ENCODE measurements at regions not wholly inside any gene's neighbourhood (a gene's known extent, or its start where the extent isn't known, plus 50 kb on each side); places are given as distances from the start of the nearest gene placed in this dataset.
"Not testable (repeated sequence)": the region's sequence is repeated elsewhere in the genome, so short reads cannot be mapped to it uniquely, and the experiment has no call there.

DNA sequence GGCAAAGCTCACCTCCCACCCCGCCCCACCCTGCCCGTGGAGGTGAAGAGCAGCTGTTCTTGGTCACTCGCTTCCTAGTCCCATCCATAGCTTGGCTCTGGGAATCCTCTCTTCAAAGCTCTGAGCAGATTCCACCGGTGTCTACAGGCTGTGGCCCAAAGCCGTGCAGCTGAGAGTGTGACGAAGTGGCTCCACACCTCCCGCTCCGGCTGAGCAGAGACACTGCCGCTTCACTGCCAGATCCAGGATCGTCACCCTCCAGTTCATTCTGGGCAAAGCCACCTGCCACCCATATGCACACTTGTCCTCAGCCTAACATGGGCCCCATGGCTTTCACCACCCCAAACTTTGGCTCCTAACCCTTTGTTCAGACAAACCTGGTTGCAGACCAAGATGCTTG is 532.9 kb upstream of the B3GAT1 start:
- no peak for TF ChIP-seq JUND (IDR thresholded peaks at IDR 0.05; ENCODE audit: low read depth)
- in situ Hi-C loops (cut with HindIII; ENCODE audit: low pct_unique_long_range_greater_than_20kb, low sequenced_read_pairs): no loop called here
- DNase-seq (ENCODE audit: low read depth in 1 of 2, low spot score in 1 of 2): no peak

DNA sequence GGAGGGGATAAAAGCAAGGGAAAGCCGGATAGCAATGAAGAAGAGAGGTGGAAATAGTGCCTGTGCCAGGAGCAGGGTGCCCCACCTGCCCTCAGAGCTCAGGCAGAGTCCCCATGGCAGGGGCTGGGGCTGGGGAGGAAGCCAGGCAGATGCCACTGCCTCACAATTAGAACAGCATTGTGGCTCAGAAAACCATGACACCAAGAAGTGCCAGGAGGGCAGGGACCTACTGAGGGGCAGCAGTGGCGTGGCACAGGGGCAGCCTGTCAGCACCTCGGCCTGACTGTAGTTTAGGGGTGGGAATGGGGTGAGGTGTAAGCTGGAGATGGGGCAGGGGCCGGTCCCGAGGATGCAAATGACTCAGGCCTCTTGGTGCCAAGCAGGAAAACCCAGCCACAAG is 532.1 kb upstream of the B3GAT1 start:
- TF ChIP-seq JUND (IDR thresholded peaks at IDR 0.05; ENCODE audit: low read depth): no peak
- in situ Hi-C loops (cut with HindIII; ENCODE audit: low pct_unique_long_range_greater_than_20kb, low sequenced_read_pairs): no loop called here
- DNase-seq (ENCODE audit: low read depth in 1 of 2, low spot score in 1 of 2): no peak

DNA sequence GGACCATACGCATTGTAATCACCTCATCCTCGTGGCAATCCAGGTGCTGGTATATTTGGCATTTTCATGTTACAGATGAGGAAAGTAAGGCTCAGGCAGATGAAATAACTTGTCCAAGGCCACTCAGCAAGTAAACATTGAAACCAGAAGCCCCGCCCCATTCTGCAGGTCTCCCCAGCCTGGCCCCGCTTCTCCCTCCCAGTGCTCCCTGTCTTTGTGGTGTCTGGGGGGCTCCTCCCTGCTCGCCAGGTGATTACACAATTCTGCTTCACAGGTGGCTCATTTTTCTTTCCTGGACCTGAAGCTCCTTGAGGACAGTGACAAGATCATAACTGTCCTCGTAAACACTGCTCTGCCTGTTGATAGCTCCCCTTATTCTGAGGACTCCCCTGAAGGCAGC is 531.5 kb upstream of the B3GAT1 start:
- in situ Hi-C loops (cut with HindIII; ENCODE audit: low pct_unique_long_range_greater_than_20kb, low sequenced_read_pairs): no loop called here
- DNase-seq (ENCODE audit: low read depth in 1 of 2, low spot score in 1 of 2): no peak
- no peak for TF ChIP-seq JUND (IDR thresholded peaks at IDR 0.05; ENCODE audit: low read depth)

DNA sequence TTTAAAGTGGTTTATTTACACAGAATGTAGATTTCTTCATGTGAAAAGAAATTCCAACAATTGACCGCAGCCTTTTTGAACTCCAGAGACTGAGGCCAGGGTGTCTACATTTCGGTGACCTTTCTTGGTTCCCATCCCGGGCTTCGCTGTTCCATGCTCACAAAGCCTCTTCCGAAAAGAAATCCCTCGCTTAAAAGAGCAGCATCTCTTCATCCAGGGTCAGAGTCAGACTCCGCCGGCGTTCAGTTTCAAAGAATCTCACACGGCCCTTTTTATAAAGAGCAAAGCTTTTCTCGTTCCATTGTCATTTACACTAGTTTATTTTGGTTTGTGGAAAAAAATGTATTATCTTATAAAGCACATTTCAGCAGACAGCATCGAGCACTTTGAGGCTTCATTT is 530.6 kb upstream of the B3GAT1 start:
- in situ Hi-C loops (cut with HindIII; ENCODE audit: low pct_unique_long_range_greater_than_20kb, low sequenced_read_pairs): no loop called here
- DNase-seq (ENCODE audit: low read depth in 1 of 2, low spot score in 1 of 2): no peak
- no peak for TF ChIP-seq JUND (IDR thresholded peaks at IDR 0.05; ENCODE audit: low read depth)

DNA sequence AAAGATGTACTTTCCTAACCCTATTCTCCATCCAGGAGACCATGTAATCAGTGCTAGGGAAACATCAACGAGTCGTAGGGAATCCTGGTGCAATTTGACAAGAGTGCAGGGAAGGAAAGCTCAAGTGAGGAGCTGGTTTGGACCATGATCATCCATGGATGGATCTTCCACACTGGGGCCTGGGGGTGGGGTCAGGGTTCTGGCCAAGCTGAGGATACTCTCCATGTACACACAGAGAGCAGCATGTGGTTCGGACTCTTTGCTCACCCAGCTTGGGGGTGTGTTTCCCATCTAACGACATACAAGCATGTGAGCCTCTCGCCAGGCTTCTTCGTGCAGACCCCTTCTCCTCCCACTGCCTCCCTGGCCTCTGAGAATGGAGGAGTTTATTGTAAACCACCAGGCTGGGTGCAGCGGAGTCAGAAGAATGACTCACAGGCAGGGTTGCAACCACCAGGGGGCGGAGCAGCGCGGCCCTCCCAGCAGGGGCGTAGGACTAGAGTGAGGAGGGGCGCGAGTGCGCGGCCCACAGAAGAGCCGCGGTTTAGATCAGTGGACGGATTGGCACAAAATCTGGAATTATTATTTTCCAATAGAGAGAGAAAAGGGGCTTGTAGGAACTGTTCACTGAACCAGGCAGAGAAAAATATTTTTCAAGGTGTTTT is 530.0 kb upstream of the B3GAT1 start:
- peak in 1 of 2 experiments; percentile 45 for DNase-seq (ENCODE audit: low read depth in 1 of 2, low spot score in 1 of 2)
- in situ Hi-C loops (cut with HindIII; ENCODE audit: low pct_unique_long_range_greater_than_20kb, low sequenced_read_pairs): not testable (repeated sequence)

DNA sequence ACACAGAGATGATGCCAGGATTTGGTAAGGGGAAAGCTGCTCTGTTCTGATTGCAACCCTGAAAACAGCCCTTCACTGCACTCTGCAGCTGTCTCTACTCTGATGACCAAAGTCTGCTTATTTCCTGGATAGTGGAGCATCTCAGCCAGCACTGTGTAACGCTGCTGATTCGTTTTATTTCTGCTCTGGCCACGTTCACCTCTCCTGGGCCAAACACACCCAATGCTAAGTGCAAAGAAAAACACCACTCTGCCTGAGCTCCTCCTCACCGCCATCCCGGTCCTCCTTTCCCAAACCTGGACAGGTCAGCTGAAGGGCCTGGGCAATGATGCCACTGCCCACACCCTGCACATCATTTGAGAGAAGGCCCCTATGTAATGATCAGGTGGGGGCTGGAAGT is 529.3 kb upstream of the B3GAT1 start:
- TF ChIP-seq JUND (IDR thresholded peaks at IDR 0.05; ENCODE audit: low read depth): no peak

DNA sequence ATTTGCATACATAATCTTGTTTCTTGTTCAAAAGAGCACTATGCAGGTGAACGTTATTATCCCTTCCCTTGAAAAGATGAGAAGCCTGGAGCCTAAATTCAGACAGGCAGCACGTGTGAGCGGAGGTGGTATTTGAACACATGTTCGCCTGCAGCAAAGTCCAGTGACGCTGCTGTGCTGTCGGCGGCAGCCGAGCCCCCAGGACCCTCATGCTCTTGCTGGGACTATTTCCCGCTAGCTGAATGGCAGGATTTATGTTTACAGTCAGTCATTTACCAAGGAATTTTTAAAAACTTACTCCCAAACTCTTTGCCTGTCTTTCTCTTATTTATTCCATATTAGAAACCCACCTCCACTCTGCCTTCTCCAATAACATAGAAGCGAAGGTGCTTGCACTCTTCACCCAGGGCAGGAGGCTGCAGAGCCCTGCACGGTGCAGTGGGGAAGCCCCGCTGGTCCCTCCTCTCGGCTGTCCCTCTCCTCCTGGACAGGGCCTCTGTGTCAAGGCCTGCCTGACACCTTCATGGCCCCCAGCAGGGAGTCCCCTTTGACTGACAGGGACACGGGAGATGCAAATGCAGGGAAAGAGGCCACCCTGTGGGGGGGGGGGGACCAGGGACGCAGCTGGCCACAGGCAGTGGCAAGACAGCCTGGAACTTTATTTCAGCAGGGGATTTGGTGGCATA is 528.5 kb upstream of the B3GAT1 start:
- no peak for TF ChIP-seq JUND (IDR thresholded peaks at IDR 0.05; ENCODE audit: low read depth)
- DNase-seq (ENCODE audit: low read depth in 1 of 2, low spot score in 1 of 2): no peak
- in situ Hi-C loops (cut with HindIII; ENCODE audit: low pct_unique_long_range_greater_than_20kb, low sequenced_read_pairs): no loop called here

More for the DNA sequence above, 529.3 kb upstream of the B3GAT1 start:
- no peak for DNase-seq (ENCODE audit: low read depth in 1 of 2, low spot score in 1 of 2)
- in situ Hi-C loops (cut with HindIII; ENCODE audit: low pct_unique_long_range_greater_than_20kb, low sequenced_read_pairs): no loop called here

DNA sequence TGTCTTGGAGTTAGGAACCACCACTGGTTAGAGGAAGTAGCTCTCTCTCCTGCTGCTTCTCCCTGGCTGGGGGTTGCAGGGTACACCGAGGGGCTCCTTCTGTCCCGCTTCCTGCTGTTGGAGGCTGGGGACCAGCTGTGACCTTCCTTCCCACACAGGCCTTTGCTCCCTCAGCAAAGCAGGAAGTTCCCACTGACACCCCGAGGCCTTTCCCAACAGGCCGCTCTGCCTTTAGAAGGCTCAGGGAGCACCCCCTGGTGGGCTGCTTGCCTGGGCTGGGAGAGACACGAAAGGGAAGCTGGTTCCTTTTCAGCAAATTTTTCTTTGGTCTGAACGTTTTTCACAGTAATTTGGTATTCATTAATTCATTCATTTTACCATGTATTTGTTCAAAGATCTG is 527.9 kb upstream of the B3GAT1 start:
- in situ Hi-C loops (cut with HindIII; ENCODE audit: low pct_unique_long_range_greater_than_20kb, low sequenced_read_pairs): no loop called here
- peak in 1 of 2 experiments; percentile 81 for DNase-seq (ENCODE audit: low read depth in 1 of 2, low spot score in 1 of 2)
- no peak for TF ChIP-seq JUND (IDR thresholded peaks at IDR 0.05; ENCODE audit: low read depth)

DNA sequence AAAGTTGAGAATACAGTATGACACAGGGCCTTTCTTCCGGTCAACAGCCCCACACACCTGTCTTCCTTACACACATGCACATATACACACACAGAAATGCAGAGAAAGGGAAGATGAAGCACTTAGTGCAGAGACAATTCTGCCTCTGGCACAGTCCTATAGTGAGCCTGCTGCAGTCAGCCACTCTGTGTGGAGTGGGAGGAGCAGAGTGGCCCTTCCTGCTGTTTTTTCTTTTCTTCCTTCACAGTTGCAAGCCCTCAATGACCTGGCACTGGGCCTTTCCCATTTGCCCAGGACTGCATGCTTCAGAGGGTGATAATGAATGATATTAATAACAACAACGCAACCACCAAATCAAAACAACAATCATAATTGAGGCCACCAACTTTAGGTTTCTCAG is 527.0 kb upstream of the B3GAT1 start:
- no peak for DNase-seq (ENCODE audit: low read depth in 1 of 2, low spot score in 1 of 2)
- in situ Hi-C loops (cut with HindIII; ENCODE audit: low pct_unique_long_range_greater_than_20kb, low sequenced_read_pairs): no loop called here
- no peak for TF ChIP-seq JUND (IDR thresholded peaks at IDR 0.05; ENCODE audit: low read depth)

DNA sequence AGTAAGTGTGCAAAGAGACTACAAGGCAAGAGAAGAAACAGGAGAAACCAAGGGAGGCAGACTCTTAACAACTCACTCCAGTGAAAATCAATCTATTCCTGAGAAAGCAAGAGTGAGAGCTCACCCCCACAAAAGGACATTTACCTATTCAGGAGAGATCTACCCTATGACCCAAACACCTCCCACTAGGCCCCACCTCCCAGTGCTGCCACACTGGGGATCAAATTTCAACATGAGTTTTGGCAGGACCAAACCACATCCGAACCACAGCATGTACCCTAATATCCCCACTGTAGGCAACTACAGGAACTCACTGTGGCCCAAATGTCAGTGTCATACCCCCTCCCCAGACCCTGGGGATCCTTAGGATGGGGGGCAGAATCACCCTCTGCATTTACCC is 526.2 kb upstream of the B3GAT1 start:
- DNase-seq (ENCODE audit: low read depth in 1 of 2, low spot score in 1 of 2): peak in 1 of 2 experiments; percentile 46
- no peak for TF ChIP-seq JUND (IDR thresholded peaks at IDR 0.05; ENCODE audit: low read depth)
- in situ Hi-C loops (cut with HindIII; ENCODE audit: low pct_unique_long_range_greater_than_20kb, low sequenced_read_pairs): no loop called here

DNA sequence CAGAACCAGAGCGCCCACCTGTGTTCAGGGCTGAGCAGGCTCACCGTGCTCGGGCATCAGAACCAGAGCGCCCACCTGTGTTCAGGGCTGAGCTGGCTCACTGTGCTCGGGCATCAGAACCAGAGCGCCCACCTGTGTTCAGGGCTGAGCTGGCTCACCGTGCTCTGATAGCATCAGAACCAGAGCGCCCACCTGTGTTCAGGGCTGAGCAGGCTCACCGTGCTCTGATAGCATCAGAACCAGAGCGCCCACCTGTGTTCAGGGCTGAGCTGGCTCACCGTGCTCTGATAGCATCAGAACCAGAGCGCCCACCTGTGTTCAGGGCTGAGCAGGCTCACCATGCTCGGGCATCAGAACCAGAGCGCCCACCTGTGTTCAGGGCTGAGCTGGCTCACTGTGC is 525.2 kb upstream of the B3GAT1 start:
- in situ Hi-C loops (cut with HindIII; ENCODE audit: low pct_unique_long_range_greater_than_20kb, low sequenced_read_pairs); DNase-seq (ENCODE audit: low read depth in 1 of 2, low spot score in 1 of 2): not testable (repeated sequence)

DNA sequence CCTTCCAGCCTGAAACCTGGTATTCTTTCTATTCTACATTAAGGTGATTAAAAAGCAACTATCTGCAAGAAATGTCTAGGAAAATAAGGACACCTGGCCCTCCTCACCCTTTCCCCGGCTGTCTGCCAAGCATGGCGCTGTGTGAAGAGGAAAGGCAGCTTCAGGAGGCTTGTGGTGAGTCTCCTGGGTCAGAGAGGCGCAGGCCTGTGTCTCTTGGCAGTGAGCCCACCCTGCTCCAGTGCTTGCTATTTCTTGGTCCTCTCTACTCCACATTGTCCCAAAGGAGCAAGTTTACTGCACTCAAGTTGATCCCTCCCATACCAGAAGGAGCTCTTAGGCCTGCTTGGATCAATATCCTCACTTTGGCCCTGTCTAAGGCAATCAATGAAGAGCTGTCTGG is 520.7 kb upstream of the B3GAT1 start:
- TF ChIP-seq JUND (IDR thresholded peaks at IDR 0.05; ENCODE audit: low read depth): no peak
- no peak for DNase-seq (ENCODE audit: low read depth in 1 of 2, low spot score in 1 of 2)
- in situ Hi-C loops (cut with HindIII; ENCODE audit: low pct_unique_long_range_greater_than_20kb, low sequenced_read_pairs): no loop called here

DNA sequence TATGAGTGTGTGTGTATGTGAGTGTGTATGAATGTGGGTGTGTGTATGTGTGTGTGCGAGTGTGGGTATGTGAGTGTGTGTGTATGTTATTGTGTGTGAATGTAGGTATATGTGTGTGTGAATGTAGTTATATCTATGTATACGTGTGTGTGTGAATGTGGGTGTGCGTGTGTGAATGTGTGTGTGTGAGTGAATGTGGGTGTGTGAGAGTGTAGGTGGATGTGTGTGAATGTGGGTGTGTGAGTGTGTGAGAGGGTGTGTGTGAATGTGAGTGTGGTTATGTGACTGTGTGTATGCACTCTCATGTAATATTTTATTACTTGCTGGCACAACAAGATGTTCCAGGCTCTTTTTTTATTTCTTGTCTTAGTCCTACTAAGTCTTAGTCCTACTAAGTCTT is 513.4 kb upstream of the B3GAT1 start:
- DNase-seq (ENCODE audit: low read depth in 1 of 2, low spot score in 1 of 2): no peak
- in situ Hi-C loops (cut with HindIII; ENCODE audit: low pct_unique_long_range_greater_than_20kb, low sequenced_read_pairs): no loop called here
- TF ChIP-seq JUND (IDR thresholded peaks at IDR 0.05; ENCODE audit: low read depth): no peak

DNA sequence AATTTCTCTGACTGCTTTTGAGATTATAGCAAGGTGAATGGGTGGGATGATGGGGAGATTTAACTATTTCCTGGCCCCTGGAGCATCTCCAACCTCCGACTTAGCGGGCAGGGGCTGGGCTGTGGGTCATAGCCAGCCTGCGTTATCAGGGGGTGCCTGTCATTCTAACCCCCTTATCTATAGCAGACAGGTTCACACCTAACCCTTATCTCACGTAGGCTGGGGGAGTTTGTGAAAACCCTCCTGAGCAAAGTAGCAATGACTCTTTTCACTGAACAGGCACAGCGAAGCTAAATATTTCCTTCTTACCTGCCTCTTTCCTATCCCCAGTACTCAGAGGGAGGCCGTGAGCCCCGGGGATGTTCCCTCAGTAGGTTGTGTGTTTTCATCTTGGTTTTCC is 511.4 kb upstream of the B3GAT1 start:
- in situ Hi-C loops (cut with HindIII; ENCODE audit: low pct_unique_long_range_greater_than_20kb, low sequenced_read_pairs): no loop called here
- no peak for TF ChIP-seq JUND (IDR thresholded peaks at IDR 0.05; ENCODE audit: low read depth)
- no peak for DNase-seq (ENCODE audit: low read depth in 1 of 2, low spot score in 1 of 2)
